ENCODE measurements at regions not wholly inside any gene's neighbourhood (a gene's known extent, or its start where the extent isn't known, plus 50 kb on each side); places are given as distances from the start of the nearest gene placed in this dataset.

DNA sequence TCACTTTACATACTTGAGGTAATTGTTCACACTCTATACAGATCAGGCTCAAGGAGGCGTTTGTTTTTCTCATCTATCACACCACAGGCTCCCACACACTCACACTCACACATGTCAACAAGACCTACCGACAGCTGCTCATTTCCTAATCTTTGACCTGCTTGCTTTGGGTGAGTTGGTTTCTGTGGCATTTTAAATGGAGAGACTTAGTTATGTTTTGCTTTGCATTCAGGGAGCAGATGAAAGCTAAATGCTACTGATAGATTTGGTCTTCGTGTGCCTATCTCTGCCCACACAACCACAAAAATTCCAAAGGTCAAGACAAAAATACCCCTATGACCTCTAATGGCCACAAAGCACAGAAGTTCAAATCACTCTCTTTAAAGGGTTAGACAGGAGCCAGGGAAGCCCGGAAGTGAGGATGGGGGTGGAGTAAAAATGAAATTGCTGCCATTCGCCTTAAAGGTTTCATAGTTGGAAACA, 203.5 kb upstream of the G2E3 start:
- no peak for TF ChIP-seq FOXP2 (optimal IDR thresholded peaks at IDR 0.05; ENCODE audit: borderline replicate concordance, extremely low read depth, extremely low read length, insufficient read depth)
- TF ChIP-seq POLR2AphosphoS5 (IDR thresholded peaks at IDR 0.05; ENCODE audit: low read depth, low read length), result no peak
- TF ChIP-seq, protein P1, sequence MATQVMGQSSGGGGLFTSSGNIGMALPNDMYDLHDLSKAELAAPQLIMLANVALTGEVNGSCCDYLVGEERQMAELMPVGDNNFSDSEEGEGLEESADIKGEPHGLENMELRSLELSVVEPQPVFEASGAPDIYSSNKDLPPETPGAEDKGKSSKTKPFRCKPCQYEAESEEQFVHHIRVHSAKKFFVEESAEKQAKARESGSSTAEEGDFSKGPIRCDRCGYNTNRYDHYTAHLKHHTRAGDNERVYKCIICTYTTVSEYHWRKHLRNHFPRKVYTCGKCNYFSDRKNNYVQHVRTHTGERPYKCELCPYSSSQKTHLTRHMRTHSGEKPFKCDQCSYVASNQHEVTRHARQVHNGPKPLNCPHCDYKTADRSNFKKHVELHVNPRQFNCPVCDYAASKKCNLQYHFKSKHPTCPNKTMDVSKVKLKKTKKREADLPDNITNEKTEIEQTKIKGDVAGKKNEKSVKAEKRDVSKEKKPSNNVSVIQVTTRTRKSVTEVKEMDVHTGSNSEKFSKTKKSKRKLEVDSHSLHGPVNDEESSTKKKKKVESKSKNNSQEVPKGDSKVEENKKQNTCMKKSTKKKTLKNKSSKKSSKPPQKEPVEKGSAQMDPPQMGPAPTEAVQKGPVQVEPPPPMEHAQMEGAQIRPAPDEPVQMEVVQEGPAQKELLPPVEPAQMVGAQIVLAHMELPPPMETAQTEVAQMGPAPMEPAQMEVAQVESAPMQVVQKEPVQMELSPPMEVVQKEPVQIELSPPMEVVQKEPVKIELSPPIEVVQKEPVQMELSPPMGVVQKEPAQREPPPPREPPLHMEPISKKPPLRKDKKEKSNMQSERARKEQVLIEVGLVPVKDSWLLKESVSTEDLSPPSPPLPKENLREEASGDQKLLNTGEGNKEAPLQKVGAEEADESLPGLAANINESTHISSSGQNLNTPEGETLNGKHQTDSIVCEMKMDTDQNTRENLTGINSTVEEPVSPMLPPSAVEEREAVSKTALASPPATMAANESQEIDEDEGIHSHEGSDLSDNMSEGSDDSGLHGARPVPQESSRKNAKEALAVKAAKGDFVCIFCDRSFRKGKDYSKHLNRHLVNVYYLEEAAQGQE (IDR thresholded peaks at IDR 0.05; ENCODE audit: insufficient read depth in 1 of 2, low read depth in 2 of 2, low read length in 2 of 2), result no peak
- no peak for TF ChIP-seq TAF1 (IDR thresholded peaks at IDR 0.05; ENCODE audit: borderline replicate concordance, insufficient read depth, low read length)
